ENCODE measurements at regions not wholly inside any gene's neighbourhood (a gene's known extent, or its start where the extent isn't known, plus 50 kb on each side); places are given as distances from the start of the nearest gene placed in this dataset.
"Not testable (repeated sequence)": the region's sequence is repeated elsewhere in the genome, so short reads cannot be mapped to it uniquely, and the experiment has no call there.

DNA sequence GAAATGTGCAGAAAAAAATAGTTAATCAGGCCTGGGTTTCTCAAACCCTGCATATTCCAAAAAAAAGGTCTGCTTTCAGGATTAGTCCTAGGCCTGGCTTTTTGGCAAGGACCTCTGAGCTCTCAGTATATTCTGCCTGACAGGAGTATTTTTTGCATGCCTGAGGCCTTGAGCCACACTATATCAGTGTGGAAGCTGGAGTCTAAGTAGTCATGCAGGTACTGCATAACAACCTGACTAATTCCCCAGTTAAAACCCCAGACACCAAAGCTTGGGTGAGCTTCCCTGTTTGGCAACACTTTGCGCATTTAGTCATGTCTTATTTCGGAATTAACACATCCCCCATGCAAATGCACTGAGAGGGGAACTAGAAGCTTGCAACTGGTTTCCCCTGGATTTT, 359.5 kb downstream of the CETN3 start:
- DNase-seq = no peak

DNA sequence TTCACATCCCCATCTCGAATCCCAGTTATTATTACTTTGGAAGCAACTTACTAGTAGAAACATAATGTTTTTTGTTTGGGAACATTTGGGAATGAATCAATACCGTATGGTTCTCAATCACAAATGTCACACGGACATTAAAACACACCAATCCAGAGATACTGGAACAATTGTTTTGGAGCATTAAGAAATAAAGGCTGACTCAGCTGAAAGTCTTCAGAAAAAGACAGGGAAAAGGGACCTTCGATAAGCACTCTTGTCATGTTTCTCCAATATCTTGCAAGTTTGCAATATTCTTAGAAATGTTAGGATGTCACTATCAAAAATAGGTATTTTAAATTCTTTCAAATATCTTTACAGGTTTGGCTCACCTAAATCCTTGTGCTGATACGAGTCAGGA, 362.4 kb downstream of the CETN3 start:
- DNase-seq = no peak

DNA sequence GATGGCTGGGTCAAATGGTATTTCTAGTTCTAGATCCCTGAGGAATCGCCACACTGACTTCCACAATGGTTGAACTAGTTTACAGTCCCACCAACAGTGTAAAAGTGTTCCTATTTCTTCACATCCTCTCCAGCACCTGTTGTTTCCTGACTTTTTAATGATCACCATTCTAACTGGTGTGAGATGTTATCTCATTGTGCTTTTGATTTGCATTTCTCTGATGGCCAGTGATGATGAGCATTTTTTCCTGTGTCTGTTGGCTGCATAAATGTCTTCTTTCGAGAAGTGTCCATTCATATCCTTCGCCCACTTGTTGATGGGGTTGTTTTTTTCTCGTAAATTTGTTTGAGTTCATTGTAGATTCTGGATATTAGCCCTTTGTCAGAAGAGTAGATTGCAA, 369.5 kb downstream of the CETN3 start:
- not testable (repeated sequence) for DNase-seq

DNA sequence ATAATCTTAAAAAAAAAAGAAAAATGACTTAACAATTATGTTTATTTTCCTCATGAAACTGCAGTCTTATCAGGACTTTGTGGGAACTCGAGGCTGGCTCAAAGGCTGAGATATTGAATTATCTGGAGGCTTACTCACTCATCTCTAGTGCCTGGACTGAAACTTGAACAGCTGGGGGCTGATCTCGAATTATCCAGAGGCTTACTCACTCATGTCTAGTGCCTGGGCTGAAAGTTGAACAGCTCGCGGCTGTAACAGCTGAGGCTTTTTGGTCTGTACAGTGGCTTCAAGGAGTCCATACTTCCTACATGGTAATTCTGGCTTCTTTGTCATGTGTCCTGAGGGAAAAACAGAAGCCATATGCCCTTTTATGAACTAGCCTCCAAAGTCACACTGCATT, 371.9 kb downstream of the CETN3 start:
- no peak for DNase-seq

DNA sequence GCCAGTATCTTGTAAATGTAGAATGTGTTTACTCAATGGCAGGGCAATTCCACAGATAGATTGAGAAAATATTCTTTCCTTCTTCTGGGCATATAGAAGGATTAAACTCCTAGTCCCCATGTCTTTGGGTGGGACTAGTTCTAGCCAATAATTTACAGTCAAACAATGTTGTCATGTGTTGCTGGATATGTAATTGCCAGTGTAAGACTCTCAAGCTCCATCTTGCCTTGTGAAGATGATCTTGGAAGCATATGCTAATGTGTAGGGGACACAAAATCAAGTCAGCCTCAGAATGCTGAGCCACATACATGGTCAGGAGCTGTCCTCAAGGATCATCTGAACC, 386.9 kb downstream of the CETN3 start:
- DNase-seq = no peak

DNA sequence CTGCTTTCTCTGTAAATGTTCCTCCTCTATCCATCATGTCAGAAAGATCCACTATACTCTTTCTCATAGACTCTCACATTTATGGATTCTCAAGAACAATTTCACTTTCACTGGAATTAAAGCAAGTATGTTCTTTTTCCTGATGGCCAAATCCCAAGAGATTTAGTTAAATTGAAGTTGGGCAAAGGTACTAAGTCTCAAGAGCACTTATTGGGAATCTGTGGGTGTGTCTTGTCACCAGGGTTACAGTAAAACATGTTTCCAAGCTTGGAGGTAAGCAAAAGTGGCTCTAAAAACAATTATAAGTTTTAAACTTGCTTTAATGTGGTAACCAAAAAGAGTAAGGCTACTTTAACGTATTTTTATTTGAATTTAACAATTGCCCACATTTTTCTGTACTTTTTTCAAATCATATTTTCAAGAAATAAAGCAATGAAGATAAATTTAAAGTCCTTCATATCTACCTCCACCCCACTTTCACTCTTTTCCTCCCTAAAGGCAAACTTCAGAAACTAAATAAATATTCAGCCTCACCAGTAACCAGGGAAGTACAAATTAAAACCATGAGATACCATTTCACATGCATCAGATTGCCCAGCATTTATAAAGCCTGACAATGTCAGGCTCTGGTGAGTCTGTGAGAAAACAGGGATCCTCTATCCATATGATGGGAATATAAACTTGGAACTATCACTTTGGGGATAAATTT, 387.4 kb downstream of the CETN3 start:
- no peak for DNase-seq

DNA sequence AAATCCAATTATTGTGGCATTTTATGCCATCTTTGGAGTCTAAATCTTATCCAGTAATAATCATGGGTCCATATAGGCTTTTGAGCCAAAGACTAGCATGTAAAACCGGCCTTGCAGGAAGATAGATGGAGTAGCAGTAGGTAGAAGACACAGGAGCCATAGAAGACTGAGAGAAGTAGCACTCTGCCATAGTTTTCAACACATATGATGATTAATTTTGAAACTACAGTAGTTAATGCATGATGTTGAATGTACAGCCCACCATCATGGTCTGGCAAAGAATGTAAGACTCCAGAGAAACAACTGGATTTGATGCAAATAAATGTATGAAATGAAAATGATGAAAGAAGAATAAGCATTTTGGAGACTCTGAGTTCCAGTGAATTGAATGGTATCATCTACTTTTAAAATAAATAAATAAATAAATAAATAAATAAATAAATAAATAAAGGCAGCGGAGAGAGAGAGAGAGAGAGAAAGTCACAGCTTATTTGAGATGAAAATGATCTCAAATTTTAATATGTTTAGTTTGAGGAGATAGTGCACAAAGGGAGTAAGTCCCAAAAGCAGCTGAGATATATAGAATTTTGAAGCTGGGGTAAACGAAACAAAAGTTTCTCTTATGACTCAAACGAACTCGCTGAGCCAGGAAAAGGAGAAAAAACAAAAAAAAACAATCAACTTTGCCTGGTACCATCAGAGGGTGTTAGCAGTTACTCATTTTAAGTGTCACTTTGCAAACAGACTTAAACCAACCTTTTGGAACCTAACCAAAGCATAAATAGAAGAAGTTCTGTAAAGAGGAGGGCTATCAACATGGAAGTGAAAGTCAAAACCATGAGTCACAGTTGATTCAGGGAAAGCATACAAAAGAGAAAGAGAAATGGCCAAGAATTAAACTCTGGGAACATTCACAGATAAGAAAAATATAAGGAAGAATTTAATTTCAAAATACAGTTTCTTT, 388.7 kb downstream of the CETN3 start:
- no peak for DNase-seq

DNA sequence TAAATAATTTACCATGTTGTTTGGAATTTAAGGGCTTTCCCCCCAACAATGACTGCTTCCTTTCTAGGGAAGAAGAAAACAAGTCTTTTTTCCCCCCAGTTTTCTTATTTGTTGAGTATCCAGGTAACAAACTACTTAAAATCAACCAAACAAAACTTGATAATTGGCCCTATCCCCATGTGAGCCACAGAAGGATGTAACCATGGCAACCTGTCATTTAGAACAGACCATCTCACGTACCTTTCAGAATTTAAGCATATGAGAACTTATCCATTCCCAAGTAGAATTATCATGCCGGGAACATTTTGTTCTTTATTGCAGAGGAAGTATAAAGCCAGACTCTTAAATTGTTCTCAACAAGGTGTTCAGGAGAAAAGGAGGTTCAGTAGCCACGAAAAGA, 392.3 kb downstream of the CETN3 start:
- no peak for DNase-seq

DNA sequence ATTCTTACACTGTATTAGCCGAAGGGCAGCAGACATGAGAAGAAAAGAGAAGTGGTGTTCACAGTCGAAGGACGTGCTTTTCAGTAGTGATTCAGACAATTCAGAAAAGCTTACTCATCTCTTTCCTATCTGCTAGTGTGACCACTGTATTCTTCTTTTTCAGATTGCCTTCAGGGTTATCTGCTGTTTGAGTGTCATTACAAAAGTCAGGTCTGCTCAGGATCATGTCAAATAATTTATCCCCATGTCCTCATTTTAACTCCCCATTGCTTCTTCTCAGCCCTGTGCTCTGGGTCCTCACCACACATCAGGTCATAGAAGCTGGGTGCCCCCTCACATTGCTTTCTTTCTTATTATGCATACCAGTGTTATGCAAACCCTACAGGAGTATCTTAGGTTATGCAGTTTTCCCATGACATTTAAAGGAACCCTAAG, 394.0 kb downstream of the CETN3 start:
- DNase-seq = no peak

DNA sequence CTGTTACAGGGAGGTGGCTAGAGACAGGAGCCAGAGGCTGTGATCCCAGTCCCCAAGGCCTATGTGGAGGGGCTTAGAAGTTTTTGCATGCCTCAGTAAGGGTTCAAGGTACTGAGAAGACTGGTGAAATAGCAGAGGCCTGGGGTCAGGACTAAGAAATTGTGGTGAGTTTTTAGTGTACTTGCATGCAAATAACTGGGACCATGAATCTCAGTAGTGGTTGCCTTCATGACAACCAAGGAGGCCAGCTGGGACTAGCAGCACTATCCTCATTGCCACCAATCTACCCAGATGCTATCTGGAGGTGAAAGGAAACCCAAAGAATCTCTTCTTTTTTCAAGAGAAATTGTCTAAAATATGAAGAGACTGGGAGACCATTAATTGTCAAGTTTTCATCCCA, 395.1 kb downstream of the CETN3 start:
- no peak for DNase-seq

DNA sequence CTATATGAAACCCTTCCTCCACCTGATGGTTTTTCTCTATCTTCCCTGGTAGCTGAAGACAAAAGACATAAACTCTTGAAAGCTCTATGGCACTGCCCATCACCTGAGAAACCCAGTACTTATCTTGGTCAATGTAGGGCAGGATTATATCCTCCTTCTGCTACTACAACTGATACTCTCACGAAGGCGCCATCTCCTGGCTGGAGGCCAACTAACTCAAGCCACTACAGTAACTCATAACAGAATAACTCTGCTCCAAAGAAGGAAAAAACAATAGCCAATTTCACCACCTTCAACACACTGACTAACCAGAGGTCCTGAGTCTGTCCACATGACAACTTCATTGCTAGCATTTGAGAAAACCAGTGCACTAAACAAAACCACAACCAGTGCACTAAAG, 409.2 kb downstream of the CETN3 start:
- DNase-seq = no peak

DNA sequence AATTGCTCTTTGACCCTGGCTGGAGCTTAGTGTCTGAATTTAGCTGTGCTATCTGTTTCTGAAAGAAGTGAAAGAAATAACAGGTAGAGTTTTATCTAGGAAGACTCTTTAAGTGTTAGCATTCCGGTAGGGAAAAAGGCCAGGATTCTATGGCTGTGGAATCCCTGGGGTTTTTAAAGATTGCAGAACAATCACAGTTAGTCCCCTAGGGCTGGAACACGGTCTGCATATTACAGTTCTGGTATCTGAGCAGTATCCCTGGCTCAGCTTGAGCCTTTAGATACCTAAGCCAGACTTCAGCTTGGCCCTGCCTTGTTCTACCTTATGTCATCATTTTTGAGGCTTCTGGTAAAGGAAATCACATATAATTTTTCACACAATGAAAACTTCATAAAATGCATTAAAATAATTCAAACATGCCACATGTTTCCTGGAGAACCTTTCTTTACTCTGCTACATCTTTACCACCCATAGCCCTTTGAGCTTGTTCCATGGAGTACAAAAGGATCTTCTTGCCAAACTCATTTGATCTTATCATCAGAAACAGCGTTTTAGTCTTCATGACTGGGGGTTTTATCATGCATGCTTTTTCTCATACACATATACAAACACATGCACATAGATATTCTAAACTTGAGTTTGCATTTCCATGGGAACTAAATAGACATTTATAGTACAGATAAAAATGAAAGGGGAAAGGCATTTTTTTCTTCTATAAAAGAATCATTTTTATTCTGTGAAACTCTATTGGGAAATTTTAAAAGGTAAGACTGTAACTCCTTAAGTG, 410.8 kb downstream of the CETN3 start:
- no peak for DNase-seq

DNA sequence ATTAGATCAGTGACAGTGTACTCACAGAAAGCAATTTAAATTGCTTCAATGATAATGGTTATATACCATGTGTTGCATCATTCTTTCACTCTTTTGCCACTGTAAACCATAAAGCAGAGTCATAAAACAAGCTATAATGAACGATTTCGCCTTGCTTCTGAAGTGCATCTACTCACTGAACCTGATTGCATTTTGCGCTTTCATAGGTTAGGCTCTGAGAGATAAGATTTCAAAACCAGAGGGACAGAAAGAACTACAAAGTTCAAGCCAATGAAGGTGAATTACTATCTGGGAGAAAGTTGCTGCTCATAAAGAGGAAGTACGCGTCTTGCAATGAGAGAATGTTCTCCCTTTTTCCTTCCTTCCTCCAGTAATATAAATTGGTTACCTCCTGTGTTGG, 412.7 kb downstream of the CETN3 start:
- no peak for DNase-seq

DNA sequence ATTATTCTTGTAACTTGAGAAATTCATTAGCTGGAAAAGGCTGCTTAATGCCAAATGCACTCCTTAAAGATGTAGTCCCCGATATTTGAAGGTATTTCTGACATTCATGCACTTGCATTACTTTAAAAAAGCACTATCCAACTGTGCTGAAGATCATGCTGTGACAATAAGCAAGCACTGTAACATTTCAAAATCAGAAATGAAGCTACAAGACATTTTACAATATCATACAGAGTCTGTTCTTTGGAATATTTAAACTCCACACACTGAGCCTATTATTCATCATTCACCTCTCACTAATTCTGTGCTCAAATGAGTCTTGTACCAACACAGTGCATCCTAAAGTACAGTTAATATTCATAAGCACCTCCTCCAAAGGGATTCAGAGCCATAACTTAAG, 413.2 kb downstream of the CETN3 start:
- no peak for DNase-seq

DNA sequence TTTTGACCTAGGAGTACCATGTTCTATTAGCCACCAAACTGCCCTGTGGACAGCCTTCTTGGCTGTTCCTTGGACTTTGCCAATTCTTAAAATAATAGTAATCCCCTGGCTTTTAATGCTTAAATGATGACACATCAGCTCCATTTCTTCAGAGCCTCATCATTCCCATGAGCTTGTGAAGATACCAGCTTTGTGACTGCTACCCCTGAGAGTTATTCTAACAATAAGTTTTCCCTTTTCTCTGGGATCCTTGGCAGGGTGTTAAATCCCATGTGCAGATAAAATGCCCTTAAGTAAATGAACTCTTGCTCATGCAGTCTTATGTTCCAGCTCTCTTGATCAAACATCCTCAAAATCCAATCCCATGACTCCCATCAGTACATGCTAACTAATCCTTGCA, 415.3 kb downstream of the CETN3 start:
- no peak for DNase-seq

DNA sequence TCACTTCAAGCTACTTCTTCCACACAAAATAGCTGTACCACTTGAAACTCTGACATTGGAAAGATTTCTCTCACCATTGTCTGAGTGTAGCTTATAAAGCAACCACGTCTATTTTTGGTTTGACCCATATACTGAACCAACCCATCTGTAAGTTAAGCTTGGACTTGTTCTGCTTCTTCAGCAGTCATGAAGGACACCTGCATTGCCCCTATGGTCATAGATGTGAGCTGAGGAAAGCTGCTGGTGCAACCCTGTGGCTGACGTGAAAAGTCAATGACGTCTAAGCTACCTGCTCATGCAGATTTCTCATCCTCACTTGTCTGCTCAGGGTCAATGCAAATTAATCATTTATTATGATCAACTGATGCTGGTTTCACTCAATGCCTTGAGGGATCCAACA, 417.4 kb downstream of the CETN3 start:
- no peak for DNase-seq

DNA sequence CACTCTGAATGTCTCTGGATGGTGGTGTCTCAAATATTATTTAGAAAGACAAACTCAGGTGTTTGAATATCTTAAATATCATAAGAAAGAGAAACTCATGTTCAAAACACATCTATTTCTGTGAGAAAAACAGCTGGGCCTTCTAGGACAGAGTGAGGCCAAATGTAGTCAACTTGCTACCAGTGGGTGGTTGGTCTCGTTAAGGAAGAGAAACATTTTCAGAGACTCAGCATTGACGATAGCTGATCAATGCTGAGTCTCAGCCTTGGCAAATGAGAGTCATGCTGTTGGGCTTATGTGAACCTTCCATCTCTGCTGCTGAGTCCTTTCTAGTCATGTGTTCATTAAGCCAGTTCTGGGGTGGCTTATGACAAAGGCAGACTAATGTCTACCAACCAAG, 418.0 kb downstream of the CETN3 start:
- no peak for DNase-seq

DNA sequence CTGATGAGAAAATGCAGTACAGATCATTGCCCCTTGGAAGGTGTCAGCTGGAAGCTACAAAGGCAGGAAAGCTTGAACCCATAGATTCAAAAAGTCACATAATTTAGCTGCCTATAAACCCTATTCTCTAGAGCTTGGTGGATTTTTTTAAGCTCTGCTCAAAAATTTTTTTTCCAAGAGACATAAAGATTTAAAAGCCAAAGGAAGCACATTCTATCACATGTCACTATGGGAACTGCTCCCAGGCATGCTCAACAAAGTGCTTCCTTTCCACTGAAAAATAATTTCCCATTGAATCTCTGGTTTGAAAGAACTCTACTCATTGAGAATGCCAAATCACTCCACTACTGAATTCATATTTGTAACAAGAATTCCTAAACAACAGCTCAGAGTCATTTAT, 419.8 kb downstream of the CETN3 start:
- no peak for DNase-seq

DNA sequence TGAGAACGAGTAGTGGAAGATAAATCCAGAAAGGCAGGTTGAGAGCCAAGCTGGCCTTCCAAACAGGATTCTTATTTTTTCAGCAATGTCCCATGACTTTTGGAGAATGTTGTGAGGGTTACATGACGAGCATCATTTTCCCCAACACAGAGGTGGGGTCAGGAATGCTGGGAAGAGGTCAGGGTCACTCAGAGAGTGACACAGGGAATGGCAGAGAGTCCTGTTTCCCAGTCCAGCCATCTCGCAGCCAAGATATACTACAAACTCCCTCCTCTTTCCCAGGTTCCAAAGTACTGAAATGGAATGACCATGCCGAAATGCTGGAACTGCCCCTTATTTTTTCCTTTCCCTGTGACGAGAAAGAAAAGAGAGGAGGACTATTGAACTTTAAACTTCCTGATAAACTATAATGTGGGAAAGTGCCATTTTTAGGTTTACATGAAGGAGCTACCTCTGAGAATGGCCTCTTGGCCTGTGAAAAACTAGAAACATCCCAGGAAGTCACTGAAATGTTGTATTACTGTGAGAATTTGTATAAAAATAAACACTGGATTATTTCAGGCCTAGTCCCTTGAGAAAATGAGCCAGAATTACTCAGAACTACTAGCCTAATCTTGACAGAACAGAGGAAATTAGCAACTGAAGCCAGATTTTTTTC, 420.4 kb downstream of the CETN3 start:
- DNase-seq = no peak

DNA sequence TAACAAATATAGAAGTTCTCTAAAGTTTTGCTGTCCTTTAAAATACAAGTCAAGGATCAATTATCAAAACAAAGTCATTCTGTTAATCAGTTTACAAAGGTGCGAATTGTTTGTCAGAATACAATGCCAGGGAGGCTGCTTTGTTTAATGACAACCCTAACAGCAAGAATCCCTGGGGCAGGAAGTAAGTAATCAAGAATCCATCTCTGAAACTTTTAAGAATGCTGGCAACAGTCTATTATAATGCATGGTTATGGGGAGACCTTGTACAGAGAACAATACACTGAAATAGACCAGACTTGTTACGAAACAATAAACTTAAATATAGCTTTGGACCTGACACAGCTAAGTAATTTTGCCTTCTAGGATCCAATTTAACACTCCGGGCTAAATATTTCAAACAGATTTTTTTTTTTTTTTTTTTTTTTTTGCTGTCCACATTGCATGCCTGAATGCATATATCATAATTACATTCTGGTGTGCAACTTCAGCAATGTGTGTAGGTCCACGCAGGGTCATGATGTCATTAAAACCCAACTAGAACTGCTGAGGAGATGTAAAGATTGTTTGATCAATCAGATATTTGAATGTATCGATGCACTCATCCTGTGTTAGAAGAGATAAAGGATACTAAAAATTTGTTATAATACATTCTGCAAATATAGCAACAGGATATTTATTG, 421.3 kb downstream of the CETN3 start:
- DNase-seq = no peak

DNA sequence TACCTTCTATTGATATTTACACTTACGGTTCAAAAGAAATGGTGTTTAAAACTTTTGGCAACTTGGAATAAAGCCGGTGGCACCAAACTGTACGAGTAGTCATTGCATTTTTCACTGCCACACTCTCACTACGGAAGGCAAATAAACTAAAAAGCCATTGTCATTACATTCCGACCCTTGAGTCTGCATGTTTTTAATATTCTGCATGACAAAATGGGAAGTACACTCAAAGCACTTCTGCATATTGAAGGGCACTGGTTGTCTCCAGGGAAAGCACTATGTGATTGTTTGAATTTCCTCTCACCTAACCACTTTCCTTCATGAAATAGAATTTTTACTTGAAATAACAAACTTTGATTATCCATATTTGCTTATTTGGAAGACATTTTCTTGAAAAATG, 426.3 kb downstream of the CETN3 start:
- DNase-seq = no peak

Data from NCI-H526 (cell line).